ENCODE measurements at regions not wholly inside any gene's neighbourhood (a gene's known extent, or its start where the extent isn't known, plus 50 kb on each side); places are given as distances from the start of the nearest gene placed in this dataset.

GRCh38 chr1:57910305-57910704, 486.4 kb upstream of the DAB1 start:
- TF ChIP-seq, protein P1, sequence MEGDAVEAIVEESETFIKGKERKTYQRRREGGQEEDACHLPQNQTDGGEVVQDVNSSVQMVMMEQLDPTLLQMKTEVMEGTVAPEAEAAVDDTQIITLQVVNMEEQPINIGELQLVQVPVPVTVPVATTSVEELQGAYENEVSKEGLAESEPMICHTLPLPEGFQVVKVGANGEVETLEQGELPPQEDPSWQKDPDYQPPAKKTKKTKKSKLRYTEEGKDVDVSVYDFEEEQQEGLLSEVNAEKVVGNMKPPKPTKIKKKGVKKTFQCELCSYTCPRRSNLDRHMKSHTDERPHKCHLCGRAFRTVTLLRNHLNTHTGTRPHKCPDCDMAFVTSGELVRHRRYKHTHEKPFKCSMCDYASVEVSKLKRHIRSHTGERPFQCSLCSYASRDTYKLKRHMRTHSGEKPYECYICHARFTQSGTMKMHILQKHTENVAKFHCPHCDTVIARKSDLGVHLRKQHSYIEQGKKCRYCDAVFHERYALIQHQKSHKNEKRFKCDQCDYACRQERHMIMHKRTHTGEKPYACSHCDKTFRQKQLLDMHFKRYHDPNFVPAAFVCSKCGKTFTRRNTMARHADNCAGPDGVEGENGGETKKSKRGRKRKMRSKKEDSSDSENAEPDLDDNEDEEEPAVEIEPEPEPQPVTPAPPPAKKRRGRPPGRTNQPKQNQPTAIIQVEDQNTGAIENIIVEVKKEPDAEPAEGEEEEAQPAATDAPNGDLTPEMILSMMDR (conservative IDR thresholded peaks at IDR 0.05; ENCODE audit: low read depth, low read length), result no peak
- no peak for TF ChIP-seq EZH2 (IDR thresholded peaks at IDR 0.05; ENCODE audit: low read length, unreplicated experiment)

Data from PC-3 (cell line).